Left ventricle myocardium inferior (tissue), 1 donor: ENCODE measurements at regions not wholly inside any gene's neighbourhood (a gene's known extent, or its start where the extent isn't known, plus 50 kb on each side); places are given as distances from the start of the nearest gene placed in this dataset.

Experiments
- DNase-seq: peaks from one replicate; pipeline ENCODE4 v3.0.0-alpha.2; 2020
- H3K27ac ChIP-seq: fragments of 200-600 bp; replicated peaks from 2 replicates; pipeline ENCODE4 v1.8.0; 2021
- H3K27me3 ChIP-seq: fragments of 200-600 bp; 2 replicates; pipeline ENCODE4 v1.8.0; 2021; ENCODE audit warnings: low read depth
- H3K36me3 ChIP-seq: fragments of 200-600 bp; 2 replicates; pipeline ENCODE4 v1.8.0; 2021
- H3K4me1 ChIP-seq: fragments of 200-600 bp; 2 replicates; pipeline ENCODE4 v1.8.0; 2021
- H3K4me3 ChIP-seq: fragments of 200-600 bp; 2 replicates; pipeline ENCODE4 v1.8.0; 2021; ENCODE audit warnings: mild to moderate bottlenecking, moderate library complexity
- H3K9me3 ChIP-seq: fragments of 200-600 bp; replicated peaks from 2 replicates; pipeline ENCODE4 v1.8.0; 2021
- CTCF ChIP-seq: fragments of 200-600 bp; IDR thresholded peaks from 2 replicates; pipeline ENCODE4 v1.8.0; 2021; ENCODE audit warnings: antibody characterized with exemption, mild to moderate bottlenecking, borderline replicate concordance
- intact Hi-C: fragments of 100-400 bp; cut with micrococcal nuclease; formaldehyde crosslinking; loops from one replicate; pipeline ENCODE4 v1.11.0; 2022
- donor health status: DM: no; HTN: yes; CAD: no; lungs with severe emphysema.

GRCh38 chr1:55375617-55376258, 160.6 kb upstream of the USP24 start:
- Histone ChIP-seq H3K4me3 (no peak overlapping the region), H3K27me3 (no peaks in the 10 kb centered on the region), H3K9me3 (no peaks in the 10 kb centered on the region), H3K36me3 (no peaks in the 10 kb centered on the region), H3K27ac (peak overlapping the region; percentile 21), H3K4me1 (peaks cover 8% of the 10 kb centered on the region)
- peak; percentile 96 for TF ChIP-seq CTCF
- intact Hi-C loops, result loop anchor here (10.0 kb wide), 1 partner anchor 1209 kb away; no protein-coding TSS in a partner anchor
- no peak for DNase-seq

GRCh38 chr1:55374801-55375616, 159.8 kb upstream of the USP24 start:
- H3K4me1 ChIP-seq, result peaks cover 8% of the 10 kb centered on the region
- no peak overlapping the region for H3K4me3 ChIP-seq
- intact Hi-C loops, result loop anchor here (10.0 kb wide), 1 partner anchor 1210 kb away; no protein-coding TSS in a partner anchor
- H3K27me3 ChIP-seq, result no peaks in the 10 kb centered on the region
- no peak for TF ChIP-seq CTCF
- H3K36me3 ChIP-seq, result no peaks in the 10 kb centered on the region
- H3K9me3 ChIP-seq, result no peaks in the 10 kb centered on the region
- peak overlapping the region; percentile 21 for H3K27ac ChIP-seq
- no peak for DNase-seq

- Histone ChIP-seq H3K27me3 (no peaks in the 10 kb centered on the region), H3K36me3 (no peaks in the 10 kb centered on the region), H3K4me1 (peaks cover 8% of the 10 kb centered on the region), H3K4me3 (no peak overlapping the region), H3K27ac (no peak overlapping the region), H3K9me3 (no peaks in the 10 kb centered on the region)
- no peak for DNase-seq
- no peak for TF ChIP-seq CTCF
- intact Hi-C loops, result loop anchor here (10.0 kb wide), 1 partner anchor 1211 kb away; no protein-coding TSS in a partner anchor
Measured at GRCh38 chr1:55374216-55374615, 159.1 kb upstream of the USP24 start.

- H3K27ac ChIP-seq, result no peak overlapping the region
- no peaks in the 10 kb centered on the region for H3K4me1 ChIP-seq
- DNase-seq, result no peak
- no peaks in the 10 kb centered on the region for H3K36me3 ChIP-seq
- intact Hi-C loops, result no loop called here
- peaks cover 10% of the 10 kb centered on the region for H3K9me3 ChIP-seq
- no peaks in the 10 kb centered on the region for H3K27me3 ChIP-seq
- H3K4me3 ChIP-seq, result no peak overlapping the region
- no peak for TF ChIP-seq CTCF
Measured at GRCh38 chr1:55369474-55369873, 154.3 kb upstream of the USP24 start.

- H3K4me1 ChIP-seq, result peaks cover under 1% of the 10 kb centered on the region
- no peak overlapping the region for H3K4me3 ChIP-seq
- H3K27me3 ChIP-seq, result no peaks in the 10 kb centered on the region
- intact Hi-C loops, result no loop called here
- no peak overlapping the region for H3K27ac ChIP-seq
- TF ChIP-seq CTCF, result no peak
- H3K36me3 ChIP-seq, result no peaks in the 10 kb centered on the region
- no peak for DNase-seq
- peaks cover 10% of the 10 kb centered on the region for H3K9me3 ChIP-seq
Measured at GRCh38 chr1:55368698-55369097, 153.5 kb upstream of the USP24 start.
